Thyroid gland (tissue), 4 donors: ENCODE measurements at regions not wholly inside any gene's neighbourhood (a gene's known extent, or its start where the extent isn't known, plus 50 kb on each side); places are given as distances from the start of the nearest gene placed in this dataset.

Source experiments
- POLR2A ChIP-seq, 2 donors: fragments of 450-650 bp; IDR thresholded peaks; one replicate each; pipeline ENCODE4 v1.6.1; 2017; ENCODE audit warnings: antibody characterized with exemption in 2 of 2, mild to moderate bottlenecking in 2 of 2, moderate library complexity in 1 of 2
- TF ChIP-seq, protein P1 (sequence below), 6 experiments: fragments of 200-600 bp in 3 of 6; fragments of 450-650 bp in 3 of 6; sonication (generic) in 3 of 6; IDR thresholded peaks; one replicate each; pipeline ENCODE4 v1.5.1; 2016 to 2019; ENCODE audit warnings: antibody characterized with exemption in 6 of 6, mild to moderate bottlenecking in 2 of 6, inconsistent platforms in 1 of 6, moderate library complexity in 1 of 6

DNA sequence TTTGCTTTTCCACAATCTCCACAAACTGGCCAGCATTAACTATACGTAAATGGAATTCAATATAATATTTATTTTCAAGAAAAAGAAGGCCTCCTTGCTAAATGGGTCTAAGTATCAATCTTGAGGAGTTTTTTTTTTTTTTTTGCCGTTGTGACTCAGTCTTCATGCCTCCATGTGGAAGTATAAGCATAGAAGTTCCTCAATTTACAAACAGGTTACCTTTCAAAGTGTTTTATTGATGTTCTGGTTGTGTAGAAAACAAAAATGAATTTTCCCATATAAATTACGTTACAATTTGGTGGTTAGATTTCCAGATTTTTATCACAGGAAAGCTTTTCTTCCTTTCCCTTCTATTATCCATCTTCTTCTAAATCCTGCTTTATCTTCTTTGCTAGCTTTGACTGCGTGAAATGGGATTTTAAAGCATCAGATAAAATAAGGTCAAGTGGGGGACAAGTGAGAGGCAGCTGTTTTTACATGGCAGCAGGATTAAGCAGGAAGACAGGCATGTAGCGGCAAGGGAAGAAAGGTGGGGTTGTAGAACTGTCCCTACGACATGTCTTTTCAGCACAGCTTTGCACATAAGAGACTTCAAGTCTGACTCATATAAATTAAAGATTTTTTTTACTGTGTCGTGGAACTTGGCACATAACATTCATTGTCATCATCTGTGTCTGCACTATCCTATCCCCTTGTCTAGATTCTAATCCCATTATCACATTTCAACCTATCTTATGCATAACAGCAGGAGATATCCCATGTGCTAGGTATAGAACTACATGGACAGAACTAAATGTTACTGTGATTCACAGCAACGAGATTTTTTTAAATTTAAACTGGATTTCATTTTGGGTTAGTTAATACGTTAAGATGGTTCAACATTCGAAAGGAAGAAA, 135.3 kb upstream of the FAM3C start:
- TF ChIP-seq, protein P1, sequence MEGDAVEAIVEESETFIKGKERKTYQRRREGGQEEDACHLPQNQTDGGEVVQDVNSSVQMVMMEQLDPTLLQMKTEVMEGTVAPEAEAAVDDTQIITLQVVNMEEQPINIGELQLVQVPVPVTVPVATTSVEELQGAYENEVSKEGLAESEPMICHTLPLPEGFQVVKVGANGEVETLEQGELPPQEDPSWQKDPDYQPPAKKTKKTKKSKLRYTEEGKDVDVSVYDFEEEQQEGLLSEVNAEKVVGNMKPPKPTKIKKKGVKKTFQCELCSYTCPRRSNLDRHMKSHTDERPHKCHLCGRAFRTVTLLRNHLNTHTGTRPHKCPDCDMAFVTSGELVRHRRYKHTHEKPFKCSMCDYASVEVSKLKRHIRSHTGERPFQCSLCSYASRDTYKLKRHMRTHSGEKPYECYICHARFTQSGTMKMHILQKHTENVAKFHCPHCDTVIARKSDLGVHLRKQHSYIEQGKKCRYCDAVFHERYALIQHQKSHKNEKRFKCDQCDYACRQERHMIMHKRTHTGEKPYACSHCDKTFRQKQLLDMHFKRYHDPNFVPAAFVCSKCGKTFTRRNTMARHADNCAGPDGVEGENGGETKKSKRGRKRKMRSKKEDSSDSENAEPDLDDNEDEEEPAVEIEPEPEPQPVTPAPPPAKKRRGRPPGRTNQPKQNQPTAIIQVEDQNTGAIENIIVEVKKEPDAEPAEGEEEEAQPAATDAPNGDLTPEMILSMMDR (IDR thresholded peaks at IDR 0.05): no peak
- TF ChIP-seq POLR2A (IDR thresholded peaks at IDR 0.05): no peak
